ENCODE measurements at regions not wholly inside any gene's neighbourhood (a gene's known extent, or its start where the extent isn't known, plus 50 kb on each side); places are given as distances from the start of the nearest gene placed in this dataset.

DNA sequence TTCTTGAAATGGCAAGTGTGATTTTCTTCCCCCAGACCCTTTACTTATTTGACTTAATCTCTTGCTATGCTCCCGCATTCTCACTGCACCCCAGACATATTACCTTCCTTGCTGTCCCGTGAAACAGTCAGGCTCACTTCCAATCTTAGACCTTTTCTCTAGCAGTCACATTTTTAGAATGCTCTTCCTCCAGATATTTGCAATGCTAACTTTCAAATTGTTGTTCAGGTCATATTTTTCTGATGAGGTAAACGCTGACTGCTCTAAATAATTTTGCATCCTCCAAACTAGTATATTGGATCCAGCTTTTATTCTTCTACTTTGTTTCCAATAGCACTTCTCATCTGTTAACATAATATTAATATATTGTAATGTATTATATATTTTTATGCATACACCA is 648.2 kb upstream of the NEGR1 start:
- no peak for TF ChIP-seq POLR2A (IDR thresholded peaks at IDR 0.05; ENCODE audit: low read length)
- no peak for TF ChIP-seq GATA1 (IDR thresholded peaks at IDR 0.05; ENCODE audit: low read depth, low read length)

All from erythroblast (primary cell).